ENCODE measurements at regions not wholly inside any gene's neighbourhood (a gene's known extent, or its start where the extent isn't known, plus 50 kb on each side); places are given as distances from the start of the nearest gene placed in this dataset.
"Not testable (repeated sequence)": the region's sequence is repeated elsewhere in the genome, so short reads cannot be mapped to it uniquely, and the experiment has no call there.

DNA sequence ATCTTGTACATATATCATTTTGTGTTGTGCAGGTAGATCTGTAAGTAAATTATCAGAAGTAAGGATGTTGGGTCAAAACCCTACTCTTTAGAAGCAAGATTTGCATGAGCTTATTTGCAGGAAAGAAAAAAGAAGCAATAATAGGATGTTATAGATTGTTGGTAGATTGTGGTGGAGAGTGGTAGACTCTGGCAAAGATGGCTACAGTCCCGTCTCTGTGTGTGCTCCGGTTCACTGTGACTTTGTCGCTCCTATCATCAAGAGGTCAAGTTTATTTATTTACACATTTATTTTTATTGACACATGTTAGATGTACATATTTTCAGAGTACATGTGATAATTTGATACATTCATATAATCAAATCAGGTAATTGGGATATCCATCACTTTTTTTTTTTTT is 81.0 kb upstream of the NDUFV2 start:
- DNase-seq: no peak

GRCh38 chr18:9022397-9023155 is 79.9 kb upstream of the NDUFV2 start:
- no peak for DNase-seq

- DNase-seq: not testable (repeated sequence)
Measured at GRCh38 chr18:9024031-9024646, 78.4 kb upstream of the NDUFV2 start.

GRCh38 chr18:9025091-9025838 is 77.2 kb upstream of the NDUFV2 start:
- DNase-seq: no peak

DNA sequence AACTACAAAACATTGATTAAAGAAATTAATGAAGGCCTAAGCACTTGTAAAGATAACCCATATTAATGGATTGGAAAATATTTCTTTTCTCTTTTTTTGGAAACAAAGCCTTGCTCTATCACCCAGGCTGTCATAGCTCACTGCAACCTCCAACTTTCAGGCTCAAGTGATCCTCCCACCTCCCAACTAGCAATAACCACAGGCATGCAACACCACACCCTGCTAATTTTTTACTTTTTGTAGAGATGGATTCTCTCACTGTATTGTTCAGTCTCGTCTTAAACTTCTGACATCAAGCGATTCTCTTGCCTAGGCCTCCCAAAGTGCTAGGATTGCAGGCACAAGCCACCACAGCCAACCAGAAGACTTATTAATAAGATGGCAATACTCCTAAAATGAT is 73.4 kb upstream of the NDUFV2 start:
- DNase-seq: no peak

GRCh38 chr18:9032519-9032918 is 70.0 kb upstream of the NDUFV2 start:
- DNase-seq: no peak

GRCh38 chr18:9038277-9038871 is 64.1 kb upstream of the NDUFV2 start:
- DNase-seq: no peak

- no peak for DNase-seq
Measured at GRCh38 chr18:9039441-9040071, 62.9 kb upstream of the NDUFV2 start.

- no peak for DNase-seq
Measured at GRCh38 chr18:9042766-9043481, 59.6 kb upstream of the NDUFV2 start.

- no peak for DNase-seq
Measured at GRCh38 chr18:9043581-9043980, 58.9 kb upstream of the NDUFV2 start.

GRCh38 chr18:9047715-9048114 is 54.8 kb upstream of the NDUFV2 start:
- no peak for DNase-seq

DNA sequence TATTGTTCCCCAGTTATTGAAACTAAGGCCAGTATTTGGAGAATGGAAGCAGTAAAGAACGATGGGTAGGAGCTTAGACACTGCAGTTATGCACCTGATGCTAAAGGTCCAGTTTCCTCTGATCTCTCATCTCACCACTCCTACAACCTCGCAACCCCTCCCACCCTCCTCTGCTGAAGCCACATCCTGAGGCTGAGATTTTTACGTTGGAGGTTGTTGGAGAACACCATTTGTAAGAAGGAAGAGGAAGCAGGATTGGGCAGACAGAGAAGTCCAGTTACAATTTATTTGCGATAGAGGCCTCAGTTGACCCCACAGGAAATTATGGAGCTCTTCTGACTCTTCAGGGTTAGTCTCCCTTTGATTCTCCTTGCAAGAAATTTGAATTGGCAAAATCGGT is 54.3 kb upstream of the NDUFV2 start:
- DNase-seq: no peak

DNA sequence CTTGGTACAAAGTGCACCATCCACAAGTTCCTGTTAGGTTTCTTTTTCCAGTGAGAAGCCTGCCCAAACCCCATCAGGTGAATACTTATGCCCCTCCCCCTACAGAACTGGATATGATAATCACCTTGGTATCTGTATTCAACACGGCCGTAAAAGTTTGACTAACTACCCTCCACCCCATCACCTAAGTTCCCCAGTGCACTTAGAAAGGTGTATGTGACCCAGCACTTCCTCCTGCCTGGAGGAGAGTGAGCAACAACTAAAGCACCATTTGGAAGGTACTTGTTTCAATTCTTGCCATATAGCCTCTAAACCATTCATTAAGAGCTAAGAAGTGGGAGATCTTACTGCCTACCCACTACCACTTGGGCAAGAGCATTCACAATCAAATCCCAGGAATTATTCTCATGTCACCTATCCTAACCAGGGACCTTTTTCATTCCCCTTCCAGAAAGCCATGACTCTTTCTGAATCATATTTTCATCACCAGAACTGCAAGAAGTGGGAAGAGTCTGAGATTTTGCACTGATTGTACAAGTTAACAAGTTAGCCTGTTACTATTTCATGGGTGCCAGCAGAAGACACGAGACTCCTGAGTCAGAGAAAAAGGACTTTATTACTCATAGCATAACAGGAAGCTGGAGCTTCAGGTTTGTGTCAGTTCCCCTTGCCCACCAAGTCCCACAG is 53.5 kb upstream of the NDUFV2 start:
- no peak for DNase-seq

GRCh38 chr18:9049495-9049809 is 53.0 kb upstream of the NDUFV2 start:
- DNase-seq: no peak

DNA sequence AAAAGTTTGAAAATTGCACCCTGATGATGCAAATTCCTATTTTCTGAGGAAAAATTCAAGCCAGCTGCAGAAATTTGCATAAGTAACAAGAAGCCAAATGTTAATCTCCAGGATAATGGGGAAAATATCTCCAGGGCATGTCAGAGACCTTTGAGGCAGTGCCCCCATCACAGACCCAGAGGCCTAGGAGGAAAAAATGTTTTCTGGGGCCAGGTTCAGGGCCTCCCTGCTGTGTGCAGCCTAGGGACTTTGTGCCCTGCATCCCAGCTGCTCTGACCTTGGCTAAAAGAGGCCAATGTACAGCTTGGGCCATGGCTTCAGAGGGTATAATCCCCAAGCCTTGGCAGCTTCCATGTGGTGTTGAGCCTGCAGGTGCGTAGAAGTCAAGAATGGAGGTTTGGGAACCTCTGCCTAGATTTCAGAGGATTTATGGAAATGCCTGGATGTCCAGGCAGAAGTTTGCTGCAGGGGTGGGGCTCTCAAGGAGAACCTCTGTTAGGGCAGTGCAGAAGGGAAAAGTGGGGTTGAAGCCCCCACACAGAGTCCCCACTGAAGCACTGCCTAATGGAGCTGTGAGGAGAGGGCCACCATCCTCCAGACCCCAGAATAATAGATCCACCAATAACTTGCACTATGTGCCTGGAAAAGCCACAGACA is 51.7 kb upstream of the NDUFV2 start:
- not testable (repeated sequence) for DNase-seq

Data from midbrain (tissue), 1 donor.